ENCODE measurements at regions not wholly inside any gene's neighbourhood (a gene's known extent, or its start where the extent isn't known, plus 50 kb on each side); places are given as distances from the start of the nearest gene placed in this dataset.

- 30% methylated on average over 2 of the region's 2 CpGs; no CpG with 5 or more reads in 1 of the 2 donors for WGBS, 2 donors (ENCODE audit: low coverage in 1 of 2)
- TF ChIP-seq POLR2AphosphoS5 (IDR thresholded peaks at IDR 0.05), result no peak
- TF ChIP-seq EP300 (IDR thresholded peaks at IDR 0.05), result no peak
- TF ChIP-seq, protein P1, sequence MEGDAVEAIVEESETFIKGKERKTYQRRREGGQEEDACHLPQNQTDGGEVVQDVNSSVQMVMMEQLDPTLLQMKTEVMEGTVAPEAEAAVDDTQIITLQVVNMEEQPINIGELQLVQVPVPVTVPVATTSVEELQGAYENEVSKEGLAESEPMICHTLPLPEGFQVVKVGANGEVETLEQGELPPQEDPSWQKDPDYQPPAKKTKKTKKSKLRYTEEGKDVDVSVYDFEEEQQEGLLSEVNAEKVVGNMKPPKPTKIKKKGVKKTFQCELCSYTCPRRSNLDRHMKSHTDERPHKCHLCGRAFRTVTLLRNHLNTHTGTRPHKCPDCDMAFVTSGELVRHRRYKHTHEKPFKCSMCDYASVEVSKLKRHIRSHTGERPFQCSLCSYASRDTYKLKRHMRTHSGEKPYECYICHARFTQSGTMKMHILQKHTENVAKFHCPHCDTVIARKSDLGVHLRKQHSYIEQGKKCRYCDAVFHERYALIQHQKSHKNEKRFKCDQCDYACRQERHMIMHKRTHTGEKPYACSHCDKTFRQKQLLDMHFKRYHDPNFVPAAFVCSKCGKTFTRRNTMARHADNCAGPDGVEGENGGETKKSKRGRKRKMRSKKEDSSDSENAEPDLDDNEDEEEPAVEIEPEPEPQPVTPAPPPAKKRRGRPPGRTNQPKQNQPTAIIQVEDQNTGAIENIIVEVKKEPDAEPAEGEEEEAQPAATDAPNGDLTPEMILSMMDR (IDR thresholded peaks at IDR 0.05), result no peak
- no peak for TF ChIP-seq POLR2A (IDR thresholded peaks at IDR 0.05)
- no peaks in the 10 kb centered on the region for H3K27me3 ChIP-seq
- no peak for ATAC-seq
- no peak overlapping the region for H3K27ac ChIP-seq
- no peaks in the 10 kb centered on the region for H3K36me3 ChIP-seq
- H3K4me3 ChIP-seq, result no peak overlapping the region
- no peaks in the 10 kb centered on the region for H3K4me1 ChIP-seq
- H3K9me3 ChIP-seq, result no peaks in the 10 kb centered on the region
Observed at GRCh38 chr6:119683031-119683430, 333.5 kb upstream of the MAN1A1 start.

DNA sequence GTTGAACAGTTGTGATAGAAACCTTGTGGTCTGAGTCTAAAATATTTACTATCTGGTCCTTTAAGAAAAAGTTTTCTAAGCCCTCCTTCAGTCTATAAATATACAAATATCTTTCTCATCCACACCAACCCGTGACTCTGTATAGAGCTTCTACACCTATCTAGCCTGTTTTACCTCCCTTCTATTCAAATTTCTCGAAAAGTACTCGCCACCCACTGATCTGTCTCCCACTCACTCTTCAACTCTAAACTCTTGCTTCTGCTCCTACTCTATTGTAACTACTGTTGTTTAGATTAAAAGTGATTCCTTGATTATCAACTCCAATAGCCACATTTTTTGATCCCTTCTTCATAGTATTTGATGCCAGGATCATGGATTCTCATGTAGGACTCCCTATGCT, 329.4 kb upstream of the MAN1A1 start:
- no peaks in the 10 kb centered on the region for H3K36me3 ChIP-seq
- no peak for ATAC-seq

GRCh38 chr6:119677384-119677783, 327.8 kb upstream of the MAN1A1 start:
- H3K36me3 ChIP-seq, result no peaks in the 10 kb centered on the region
- TF ChIP-seq POLR2AphosphoS5 (IDR thresholded peaks at IDR 0.05), result no peak
- no peak for TF ChIP-seq POLR2A (IDR thresholded peaks at IDR 0.05)
- TF ChIP-seq, protein P1 (IDR thresholded peaks at IDR 0.05), result no peak
- no peak for TF ChIP-seq EP300 (IDR thresholded peaks at IDR 0.05)
- H3K4me1 ChIP-seq, result no peaks in the 10 kb centered on the region
- H3K4me3 ChIP-seq, result no peak overlapping the region
- WGBS, 2 donors (ENCODE audit: low coverage in 1 of 2), result 60 to 84% methylated on average over 2 of the region's 2 CpGs
- no peaks in the 10 kb centered on the region for H3K27me3 ChIP-seq
- H3K9me3 ChIP-seq, result no peaks in the 10 kb centered on the region
- ATAC-seq, result no peak
- H3K27ac ChIP-seq, result no peak overlapping the region

More for the DNA sequence above, 329.4 kb upstream of the MAN1A1 start:
- 86 to 90% methylated on average over 2 to 3 of the region's 3 CpGs for WGBS, 2 donors (ENCODE audit: low coverage in 1 of 2)
- Histone ChIP-seq H3K27ac (no peak overlapping the region), H3K9me3 (no peaks in the 10 kb centered on the region), H3K27me3 (no peaks in the 10 kb centered on the region), H3K4me1 (no peaks in the 10 kb centered on the region), H3K4me3 (no peak overlapping the region)
- no peak for TF ChIP-seq POLR2AphosphoS5 (IDR thresholded peaks at IDR 0.05)
- TF ChIP-seq EP300 (IDR thresholded peaks at IDR 0.05), result no peak
- TF ChIP-seq, protein P1 (IDR thresholded peaks at IDR 0.05), result no peak
- TF ChIP-seq POLR2A (IDR thresholded peaks at IDR 0.05), result no peak

DNA sequence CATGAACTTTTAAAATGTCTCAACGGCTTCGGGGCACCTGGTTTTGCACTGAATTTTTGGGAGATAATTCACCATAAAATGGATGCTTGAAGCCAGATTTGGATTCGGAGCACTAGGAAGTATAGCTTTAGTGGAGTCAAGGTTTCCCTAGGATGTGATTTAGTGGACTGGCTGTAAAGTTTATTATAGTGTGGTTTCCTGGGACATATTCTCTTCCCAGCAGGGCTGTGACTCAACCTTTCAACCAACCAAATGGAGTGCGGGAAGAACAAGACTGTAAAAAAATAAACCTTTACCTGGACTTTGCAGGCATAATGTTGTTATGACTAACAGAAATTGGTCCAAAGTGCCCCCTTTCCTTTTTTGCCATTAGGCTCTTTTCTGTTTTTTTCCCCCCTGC, 327.4 kb upstream of the MAN1A1 start:
- H3K9me3 ChIP-seq, result no peaks in the 10 kb centered on the region
- no peaks in the 10 kb centered on the region for H3K36me3 ChIP-seq
- no peak overlapping the region for H3K27ac ChIP-seq
- TF ChIP-seq, protein P1 (IDR thresholded peaks at IDR 0.05), result no peak
- TF ChIP-seq POLR2AphosphoS5 (IDR thresholded peaks at IDR 0.05) (no peak), POLR2A (IDR thresholded peaks at IDR 0.05) (no peak), EP300 (IDR thresholded peaks at IDR 0.05) (no peak)
- 78 to 85% methylated on average over 4 of the region's 4 CpGs for WGBS, 2 donors (ENCODE audit: low coverage in 1 of 2)
- no peak overlapping the region for H3K4me3 ChIP-seq
- no peaks in the 10 kb centered on the region for H3K4me1 ChIP-seq
- no peaks in the 10 kb centered on the region for H3K27me3 ChIP-seq
- no peak for ATAC-seq

- H3K36me3 ChIP-seq, result no peaks in the 10 kb centered on the region
- no peak overlapping the region for H3K27ac ChIP-seq
- H3K4me3 ChIP-seq, result no peak overlapping the region
- no peak for ATAC-seq
- TF ChIP-seq, protein P1 (IDR thresholded peaks at IDR 0.05), result no peak
- TF ChIP-seq EP300 (IDR thresholded peaks at IDR 0.05) (no peak), POLR2A (IDR thresholded peaks at IDR 0.05) (no peak), POLR2AphosphoS5 (IDR thresholded peaks at IDR 0.05) (no peak)
- no peaks in the 10 kb centered on the region for H3K9me3 ChIP-seq
- no peaks in the 10 kb centered on the region for H3K4me1 ChIP-seq
- no peaks in the 10 kb centered on the region for H3K27me3 ChIP-seq
- 75 to 83% methylated on average over 1 of the region's 1 CpG for WGBS, 2 donors (ENCODE audit: low coverage in 1 of 2)
Observed at GRCh38 chr6:119676230-119676629, 326.7 kb upstream of the MAN1A1 start.

All from gastroesophageal sphincter (tissue), 4 donors.